H1 (cell line): ENCODE measurements at regions not wholly inside any gene's neighbourhood (a gene's known extent, or its start where the extent isn't known, plus 50 kb on each side); places are given as distances from the start of the nearest gene placed in this dataset.

Experiments
- CTCF ChIA-PET: fragments of 300-600 bp; sonication (Branson Sonifier 250); formaldehyde crosslinking; loops from one replicate; lab custom pipeline; 2021; ENCODE audit not compliant: partially characterized antibody; lab: Charles Lee
- POLR2A ChIA-PET: fragments of 300-600 bp; sonication (Branson Sonifier 250); formaldehyde crosslinking; loops from one replicate; lab custom pipeline; 2021; ENCODE audit warnings: inconsistent platforms; ENCODE audit not compliant: partially characterized antibody; lab: Charles Lee
- DNase-seq, 2 experiments: peaks; one replicate each; pipeline versions ENCODE4 v3.0.0 to v3.0.0-alpha.2; 2010 to 2022; ENCODE audit warnings: low spot score in 2 of 2, low read depth in 1 of 2, mixed read lengths in 1 of 2
- FAIRE-seq: peaks from 2 replicates; lab custom pipeline; 2011; peaks lifted over from hg19 to GRCh38; lab: Jason Lieb, UNC
- H2AFZ ChIP-seq: 2 replicates; pipeline ENCODE4 v1.8.1; 2012; ENCODE audit warnings: low read length, inconsistent platforms
- H2AK5ac ChIP-seq: 2 replicates; pipeline ENCODE4 v1.6.1; 2013; ENCODE audit warnings: low read depth, low read length
- H2BK120ac ChIP-seq: replicated peaks from 2 replicates; pipeline ENCODE3; 2013; ENCODE audit warnings: low read depth, low read length, inconsistent platforms
- H2BK12ac ChIP-seq: 2 replicates; pipeline ENCODE4 v1.6.1; 2013; ENCODE audit warnings: low read depth, low read length
- H2BK15ac ChIP-seq: 2 replicates; pipeline ENCODE4 v1.6.1; 2013; ENCODE audit warnings: low read length
- H2BK20ac ChIP-seq: 2 replicates; pipeline ENCODE4 v1.6.1; 2013; ENCODE audit warnings: low read length
- H2BK5ac ChIP-seq: 2 replicates; pipeline ENCODE4 v1.6.1; 2013; ENCODE audit warnings: low read depth, low read length
- H3K14ac ChIP-seq: 2 replicates; pipeline ENCODE4 v1.6.1; 2013; ENCODE audit warnings: inconsistent platforms; ENCODE audit not compliant: insufficient read length
- H3K18ac ChIP-seq: 2 replicates; pipeline ENCODE4 v1.6.1; 2013; ENCODE audit warnings: low read length; ENCODE audit errors: extremely low read depth
- H3K23ac ChIP-seq: 2 replicates; pipeline ENCODE4 v1.6.1; 2013; ENCODE audit warnings: inconsistent platforms; ENCODE audit not compliant: insufficient read length
- H3K23me2 ChIP-seq: 2 replicates; pipeline ENCODE4 v1.6.1; 2013; ENCODE audit warnings: low read depth, low read length
- H3K27ac ChIP-seq: 2 replicates; pipeline ENCODE4 v1.6.1; 2011; ENCODE audit warnings: low read depth, low read length, inconsistent platforms
- H3K27me3 ChIP-seq, 4 experiments: replicated peaks in 1 of 4; 1 replicate in 1 of 4; 2 replicates in 3 of 4; pipeline versions ENCODE4 v1.6.1 to v1.8.1; 2011 to 2013; ENCODE audit warnings: low read length in 3 of 4, mild to moderate bottlenecking in 3 of 4, inconsistent platforms in 2 of 4, mixed read lengths in 2 of 4, moderate library complexity in 1 of 4; ENCODE audit not compliant: control insufficient read depth in 3 of 4, insufficient read depth in 3 of 4; ENCODE audit errors: extremely low read depth in 1 of 4
- H3K36me3 ChIP-seq, 4 experiments: 2 replicates each; pipeline versions ENCODE4 v1.6.1 to v1.8.1; 2011 to 2013; ENCODE audit warnings: mild to moderate bottlenecking in 4 of 4, low read length in 3 of 4, moderate library complexity in 2 of 4, control low read depth in 1 of 4, inconsistent platforms in 1 of 4; ENCODE audit not compliant: insufficient read depth in 4 of 4, control insufficient read depth in 2 of 4
- H3K4ac ChIP-seq: replicated peaks from 2 replicates; pipeline ENCODE3; 2013; ENCODE audit warnings: low read length, low read depth, mixed read lengths, inconsistent platforms; ENCODE audit not compliant: insufficient read length
- H3K4me1 ChIP-seq, 4 experiments: replicated peaks in 1 of 4; 1 replicate in 1 of 4; 2 replicates in 3 of 4; pipeline versions ENCODE4 v1.6.1 to v1.8.1; 2011 to 2013; ENCODE audit warnings: low read length in 3 of 4, inconsistent platforms in 2 of 4, mixed read lengths in 1 of 4; ENCODE audit not compliant: insufficient read depth in 4 of 4, control insufficient read depth in 3 of 4
- H3K4me2 ChIP-seq, 2 experiments: 2 replicates each; pipeline versions ENCODE4 v1.6.1 to v1.8.1; 2011 to 2013; ENCODE audit warnings: low read depth in 2 of 2, low read length in 2 of 2, control low read depth in 1 of 2, inconsistent platforms in 1 of 2, mild to moderate bottlenecking in 1 of 2; ENCODE audit not compliant: insufficient read depth in 1 of 2
- H3K4me3 ChIP-seq, 4 experiments: fragments of 200-600, 300-600 bp in 1 of 4; sonication (generic), shearing (Covaris generic), sonication (Bioruptor Twin) in 1 of 4; 2 replicates each; pipeline versions ENCODE4 v1.5.1 to v1.8.1; 2011 to 2016; ENCODE audit warnings: low read length in 4 of 4, low read depth in 3 of 4, control low read depth in 2 of 4, inconsistent platforms in 2 of 4, mild to moderate bottlenecking in 2 of 4, mixed read lengths in 1 of 4, moderate library complexity in 1 of 4; ENCODE audit not compliant: insufficient read depth in 2 of 4; ENCODE audit errors: extremely low read depth in 1 of 4
- H3K56ac ChIP-seq: replicated peaks from 2 replicates; pipeline ENCODE3; 2013; ENCODE audit warnings: low read depth, mild to moderate bottlenecking, mixed read lengths, low read length, inconsistent platforms; ENCODE audit not compliant: insufficient read length
- H3K79me1 ChIP-seq: 2 replicates; pipeline ENCODE4 v1.6.1; 2013; ENCODE audit warnings: low read depth, low read length, control low read depth
- H3K79me2 ChIP-seq, 2 experiments: 2 replicates each; pipeline versions ENCODE4 v1.6.1 to v1.8.1; 2012 to 2013; ENCODE audit warnings: low read length in 2 of 2, mild to moderate bottlenecking in 2 of 2, inconsistent platforms in 1 of 2; ENCODE audit not compliant: insufficient read depth in 2 of 2, control insufficient read depth in 1 of 2
- H3K9ac ChIP-seq, 4 experiments: replicated peaks in 1 of 4; 1 replicate in 1 of 4; 2 replicates in 3 of 4; pipeline versions ENCODE4 v1.6.1 to v1.8.1; 2011 to 2013; ENCODE audit warnings: low read depth in 3 of 4, low read length in 3 of 4, control low read depth in 2 of 4, mild to moderate bottlenecking in 2 of 4, moderate library complexity in 2 of 4, inconsistent platforms in 1 of 4; ENCODE audit errors: extremely low read depth in 1 of 4
- H3K9me3 ChIP-seq, 2 experiments: 2 replicates each; pipeline versions ENCODE4 v1.6.1 to v1.8.1; 2012 to 2013; ENCODE audit warnings: mild to moderate bottlenecking in 2 of 2, moderate library complexity in 2 of 2, control low read depth in 1 of 2, inconsistent platforms in 1 of 2, low read depth in 1 of 2, low read length in 1 of 2, mixed read lengths in 1 of 2; ENCODE audit not compliant: insufficient read depth in 2 of 2
- H4K20me1 ChIP-seq, 2 experiments: replicated peaks in 1 of 2; 2 replicates each; pipeline versions ENCODE3 to v1.8.1; 2011 to 2013; ENCODE audit warnings: inconsistent platforms in 2 of 2, low read length in 2 of 2, mild to moderate bottlenecking in 1 of 2; ENCODE audit not compliant: insufficient read depth in 2 of 2, control insufficient read depth in 1 of 2
- H4K5ac ChIP-seq: 2 replicates; pipeline ENCODE4 v1.6.1; 2013; ENCODE audit warnings: low read length, low read depth, mixed read lengths, inconsistent platforms; ENCODE audit not compliant: insufficient read length
- H4K8ac ChIP-seq: 2 replicates; pipeline ENCODE4 v1.8.0; 2013; ENCODE audit warnings: mild to moderate bottlenecking, moderate library complexity, low read length, inconsistent platforms; ENCODE audit not compliant: insufficient read depth; ENCODE audit errors: extremely low read depth
- H4K91ac ChIP-seq: replicated peaks from 2 replicates; pipeline ENCODE3; 2013; ENCODE audit warnings: low read length, mixed read lengths, inconsistent platforms; ENCODE audit not compliant: insufficient read length
- BCL11A ChIP-seq, 2 experiments: IDR thresholded peaks; one replicate each; pipeline ENCODE4 v1.6.1; 2011; ENCODE audit warnings: low read depth in 2 of 2, low read length in 2 of 2, mild to moderate bottlenecking in 2 of 2
- E2F6 ChIP-seq: IDR thresholded peaks from 2 replicates; pipeline ENCODE4 v1.6.1; 2012; ENCODE audit warnings: inconsistent platforms
- EZH2 ChIP-seq: fragments of 200-600 bp; sonication (generic); IDR thresholded peaks from 2 replicates; pipeline ENCODE4 v1.7.1; 2012; ENCODE audit warnings: low read depth, mild to moderate bottlenecking, moderate library complexity, low read length, inconsistent platforms; ENCODE audit not compliant: severe bottlenecking
- RFX5 ChIP-seq: IDR thresholded peaks from 2 replicates; pipeline ENCODE4 v1.6.1; 2011; ENCODE audit warnings: low read depth, low read length, improper control_type of control experiment, borderline replicate concordance
- SIN3A ChIP-seq, 2 experiments: IDR thresholded peaks in 1 of 2; conservative IDR thresholded peaks in 1 of 2; 2 replicates each; pipeline ENCODE4 v1.6.1; 2011 to 2012; ENCODE audit warnings: low read length in 2 of 2, improper control_type of control experiment in 1 of 2, low read depth in 1 of 2, mild to moderate bottlenecking in 1 of 2
- SIX5 ChIP-seq: IDR thresholded peaks from 2 replicates; pipeline ENCODE4 v1.6.1; 2011; ENCODE audit warnings: mild to moderate bottlenecking, low read depth, low read length
- WGBS, 2 experiments: shearing (Covaris generic) in 1 of 2; methylation state at CpG; one replicate each; pipeline versions ENCODE4 v1.1.6 to v1.1.7; 2013 to 2015; ENCODE audit warnings: low lambda C conversion rate in 2 of 2, mixed read lengths in 2 of 2, inconsistent platforms in 1 of 2, low coverage in 1 of 2, missing lambda C conversion rate in 1 of 2; ENCODE audit not compliant: insufficient replicate concordance in 2 of 2, insufficient coverage in 1 of 2, insufficient read length in 1 of 2; ENCODE audit errors: extremely low coverage in 1 of 2, missing lambda C conversion rate in 1 of 2; 5-methylcytosine and 5-hydroxymethylcytosine counted together

DNA sequence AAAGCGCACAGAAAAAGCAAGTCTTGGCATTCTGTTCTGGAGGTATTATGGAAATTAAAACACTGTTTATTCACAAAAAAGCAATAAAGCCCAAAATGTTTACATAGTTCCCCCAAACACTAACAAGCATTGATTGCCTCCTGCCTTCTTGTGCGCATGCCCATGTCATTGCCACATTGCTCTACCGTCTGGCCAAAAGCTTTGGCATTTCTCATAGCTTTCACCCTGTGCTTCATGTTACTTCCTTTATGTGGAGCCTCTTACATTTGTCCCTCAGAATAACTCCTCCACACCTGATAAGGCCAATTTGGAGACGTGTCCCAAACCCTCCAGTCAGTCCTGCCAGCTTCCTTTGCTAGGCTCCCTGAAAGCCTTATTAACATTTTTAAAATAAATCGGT is 680.8 kb downstream of the GBE1 start:
- Histone ChIP-seq H2AK5ac (no peak overlapping the region), H3K4ac (no peak overlapping the region), H3K56ac (no peak overlapping the region), H2BK20ac (no peak overlapping the region), H3K23ac (no peak overlapping the region), H2BK12ac (no peak overlapping the region), H3K79me2 (no peaks in the 10 kb centered on the region), H3K9ac (no peak overlapping the region), H3K27me3 (no peaks in the 10 kb centered on the region), H2BK5ac (no peak overlapping the region), H2BK120ac (no peak overlapping the region), H3K79me1 (no peaks in the 10 kb centered on the region), H2BK15ac (no peak overlapping the region), H3K18ac (no peak overlapping the region), H4K8ac (no peak overlapping the region), H3K4me1 (no peaks in the 10 kb centered on the region), H3K4me2 (no peak overlapping the region), H3K27ac (no peak overlapping the region), H4K91ac (no peak overlapping the region), H4K5ac (no peak overlapping the region), H4K20me1 (no peaks in the 10 kb centered on the region), H3K36me3 (no peaks in the 10 kb centered on the region), H3K23me2 (no peaks in the 10 kb centered on the region), H3K9me3 (no peaks in the 10 kb centered on the region), H3K4me3 (no peak overlapping the region), H2AFZ (no peak overlapping the region), H3K14ac (no peak overlapping the region)
- POLR2A ChIA-PET, result interaction anchor here (0.6 kb wide), 1 partner anchor 17 kb away, joined by 4 read pairs; no protein-coding TSS in a partner anchor
- DNase-seq, result no peak
- no peak for FAIRE-seq
- CTCF ChIA-PET, result no interaction called here
- 90% methylated on average over 5 of the region's 5 CpGs; no CpG with 5 or more reads in 1 of the 2 experiments for WGBS, 2 experiments
- no peak for TF ChIP-seq SIN3A (conservative IDR thresholded peaks at IDR 0.05 in 1 of 2, IDR thresholded peaks at IDR 0.05 in 1 of 2; ENCODE audit: low read depth in 1 of 2, low read length in 2 of 2)
- no peak for TF ChIP-seq RFX5
- TF ChIP-seq SIX5, result no peak
- no peak for TF ChIP-seq EZH2
- TF ChIP-seq BCL11A (IDR thresholded peaks at IDR 0.05; ENCODE audit: low read depth in 2 of 2, low read length in 2 of 2), result no peak
- TF ChIP-seq E2F6, result no peak
